Panc1 (cell line): ENCODE measurements at regions not wholly inside any gene's neighbourhood (a gene's known extent, or its start where the extent isn't known, plus 50 kb on each side); places are given as distances from the start of the nearest gene placed in this dataset.

Experiments
- ATAC-seq: fragments of 200-7000 bp; cut with Tn5 transposase; 2 replicates; pipeline ENCODE4 v1.9.1; 2020; ENCODE audit warnings: mild to moderate bottlenecking, moderate library complexity
- BruUV-seq: library from RNA; stranded (reverse); fragments of 400-500 nt; replicated peaks from 2 replicates; lab custom pipeline; 2021; lab: Mats Ljungman, UMichigan
- CTCF ChIA-PET: fragments of 300-600 bp; sonication (Branson Sonifier 250); formaldehyde crosslinking; loops from one replicate; lab custom pipeline; 2022; ENCODE audit warnings: antibody characterized with exemption; lab: Charles Lee
- POLR2A ChIA-PET: fragments of 300-600 bp; sonication (Branson Sonifier 250); formaldehyde crosslinking; loops from one replicate; lab custom pipeline; 2022; ENCODE audit warnings: antibody characterized with exemption; lab: Charles Lee
- DNase-seq: peaks from one replicate; pipeline ENCODE4 v3.0.0-alpha.2; 2010; ENCODE audit warnings: low read depth, low spot score
- H3K27ac ChIP-seq: 2 replicates; pipeline ENCODE4 v1.5.1; 2011; ENCODE audit warnings: mild to moderate bottlenecking, low read length, inconsistent platforms
- H3K27me3 ChIP-seq: fragments of 200-500 bp; sonication (Bioruptor generic); 2 replicates; pipeline ENCODE4 v1.6.0; 2014; ENCODE audit warnings: low read length, inconsistent platforms; ENCODE audit not compliant: control insufficient read depth, insufficient read depth
- H3K36me3 ChIP-seq: fragments of 200-500 bp; sonication (Bioruptor generic); 2 replicates; pipeline ENCODE4 v1.5.1; 2014; ENCODE audit warnings: inconsistent platforms, mild to moderate bottlenecking, low read length, moderate library complexity; ENCODE audit not compliant: control insufficient read depth, insufficient read depth
- H3K4me1 ChIP-seq: 2 replicates; pipeline ENCODE4 v1.5.1; 2011; ENCODE audit warnings: inconsistent platforms, mild to moderate bottlenecking, low read length, moderate library complexity; ENCODE audit not compliant: control insufficient read depth, insufficient read depth
- H3K4me3 ChIP-seq, 2 experiments: 2 replicates each; pipeline ENCODE4 v1.5.1; 2011 to 2012; ENCODE audit warnings: low read depth in 2 of 2, low read length in 2 of 2, mild to moderate bottlenecking in 2 of 2, inconsistent platforms in 1 of 2, moderate library complexity in 1 of 2
- H3K9me3 ChIP-seq: fragments of 200-500 bp; sonication (Bioruptor generic); 2 replicates; pipeline ENCODE4 v1.5.1; 2014; ENCODE audit warnings: low read depth, mild to moderate bottlenecking, inconsistent platforms, low read length, moderate library complexity; ENCODE audit not compliant: control insufficient read depth, insufficient read depth
- POLR2AphosphoS5 ChIP-seq: IDR thresholded peaks from 2 replicates; pipeline ENCODE4 v1.6.1; 2012; ENCODE audit warnings: mild to moderate bottlenecking, low read depth, low read length, moderate library complexity
- SIN3A ChIP-seq: IDR thresholded peaks from 2 replicates; pipeline ENCODE4 v1.6.1; 2012; ENCODE audit warnings: low read depth, mild to moderate bottlenecking, low read length, moderate library complexity, borderline replicate concordance; ENCODE audit not compliant: insufficient read depth
- TCF7L2 ChIP-seq: IDR thresholded peaks from 2 replicates; pipeline ENCODE4 v1.6.1; 2011; ENCODE audit warnings: mild to moderate bottlenecking, low read depth, low read length, inconsistent platforms
- in situ Hi-C: cut with HindIII; loops from 2 replicates; pipeline ENCODE4 v1.10.0; 2016; ENCODE audit warnings: low sequenced_read_pairs, low pct_unique_long_range_greater_than_20kb
- intact Hi-C: fragments of 100-400 bp; cut with micrococcal nuclease; formaldehyde crosslinking; loops from one replicate; pipeline ENCODE4 v1.10.0; 2022; ENCODE audit not compliant: unreplicated experiment
- TF ChIP-seq, protein P1 (sequence below), 2 experiments: IDR thresholded peaks; 2 replicates each; pipeline ENCODE4 v1.6.1; 2011 to 2012; ENCODE audit warnings: low read depth in 2 of 2, control low read depth in 1 of 2, low read length in 1 of 2, mild to moderate bottlenecking in 1 of 2, moderate library complexity in 1 of 2; ENCODE audit not compliant: insufficient read depth in 1 of 2
- TF ChIP-seq, protein P2 (sequence below): fragments of 450-650 bp; IDR thresholded peaks from 2 replicates; pipeline ENCODE4 v1.5.1; 2017; ENCODE audit warnings: mild to moderate bottlenecking

DNA sequence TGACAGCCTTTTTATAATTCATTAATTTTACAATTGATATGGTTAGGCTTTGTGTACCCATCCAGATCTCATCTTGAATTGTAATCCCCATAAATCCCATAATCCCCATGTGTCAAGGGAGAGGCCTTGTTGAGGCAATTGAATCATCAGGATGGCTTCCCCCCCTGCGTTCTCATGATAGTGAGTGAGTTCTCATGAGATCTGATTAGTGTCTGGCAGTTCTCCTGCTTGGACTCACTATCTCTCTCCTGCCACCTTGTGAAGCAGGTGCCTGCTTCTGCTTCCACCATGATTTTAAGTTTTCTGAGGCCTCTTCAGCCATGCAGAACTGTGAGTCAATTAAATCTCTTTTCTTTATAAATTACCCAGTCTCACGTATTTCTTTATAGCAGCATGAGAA, 165.7 kb upstream of the GNAI1 start:
- CTCF ChIA-PET = no interaction called here

DNA sequence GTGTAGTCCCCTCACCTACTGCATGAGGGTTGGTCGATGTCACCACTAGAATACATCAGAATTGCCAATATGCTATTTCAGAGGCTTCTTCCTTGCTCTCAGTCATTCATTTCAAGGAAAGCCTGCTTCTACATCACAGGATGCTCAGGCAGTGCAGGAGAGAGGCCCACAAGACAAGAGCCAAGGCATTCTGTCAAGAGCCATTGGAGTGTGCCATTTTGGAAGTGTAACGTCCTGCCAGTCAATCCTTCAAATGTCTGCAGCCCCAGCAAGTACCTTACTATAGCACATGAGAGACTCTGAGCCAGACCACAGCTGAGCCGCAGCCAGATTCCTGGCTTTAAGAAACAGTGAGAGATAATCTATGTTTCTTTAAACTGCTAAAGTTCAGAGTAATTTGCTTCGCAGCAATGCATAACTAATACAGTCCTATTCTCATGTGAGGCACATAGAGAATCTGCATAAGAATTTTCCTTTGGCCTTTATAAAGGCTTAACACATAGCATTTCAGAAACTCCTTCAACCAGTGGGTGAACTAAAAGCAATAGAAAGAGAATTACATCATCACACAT, 166.5 kb upstream of the GNAI1 start:
- no peaks in the 10 kb centered on the region for H3K36me3 ChIP-seq
- CTCF ChIA-PET = no interaction called here
- no peak for ATAC-seq

More for the DNA sequence above, 165.7 kb upstream of the GNAI1 start:
- no peaks in the 10 kb centered on the region for H3K9me3 ChIP-seq
- no peaks in the 10 kb centered on the region for H3K36me3 ChIP-seq
- POLR2A ChIA-PET = no interaction called here
- no TSS peak for BruUV-seq
- H3K27ac ChIP-seq = no peak overlapping the region
- in situ Hi-C loops (no loop called here), intact Hi-C loops (no loop called here)
- TF ChIP-seq, protein P1, sequence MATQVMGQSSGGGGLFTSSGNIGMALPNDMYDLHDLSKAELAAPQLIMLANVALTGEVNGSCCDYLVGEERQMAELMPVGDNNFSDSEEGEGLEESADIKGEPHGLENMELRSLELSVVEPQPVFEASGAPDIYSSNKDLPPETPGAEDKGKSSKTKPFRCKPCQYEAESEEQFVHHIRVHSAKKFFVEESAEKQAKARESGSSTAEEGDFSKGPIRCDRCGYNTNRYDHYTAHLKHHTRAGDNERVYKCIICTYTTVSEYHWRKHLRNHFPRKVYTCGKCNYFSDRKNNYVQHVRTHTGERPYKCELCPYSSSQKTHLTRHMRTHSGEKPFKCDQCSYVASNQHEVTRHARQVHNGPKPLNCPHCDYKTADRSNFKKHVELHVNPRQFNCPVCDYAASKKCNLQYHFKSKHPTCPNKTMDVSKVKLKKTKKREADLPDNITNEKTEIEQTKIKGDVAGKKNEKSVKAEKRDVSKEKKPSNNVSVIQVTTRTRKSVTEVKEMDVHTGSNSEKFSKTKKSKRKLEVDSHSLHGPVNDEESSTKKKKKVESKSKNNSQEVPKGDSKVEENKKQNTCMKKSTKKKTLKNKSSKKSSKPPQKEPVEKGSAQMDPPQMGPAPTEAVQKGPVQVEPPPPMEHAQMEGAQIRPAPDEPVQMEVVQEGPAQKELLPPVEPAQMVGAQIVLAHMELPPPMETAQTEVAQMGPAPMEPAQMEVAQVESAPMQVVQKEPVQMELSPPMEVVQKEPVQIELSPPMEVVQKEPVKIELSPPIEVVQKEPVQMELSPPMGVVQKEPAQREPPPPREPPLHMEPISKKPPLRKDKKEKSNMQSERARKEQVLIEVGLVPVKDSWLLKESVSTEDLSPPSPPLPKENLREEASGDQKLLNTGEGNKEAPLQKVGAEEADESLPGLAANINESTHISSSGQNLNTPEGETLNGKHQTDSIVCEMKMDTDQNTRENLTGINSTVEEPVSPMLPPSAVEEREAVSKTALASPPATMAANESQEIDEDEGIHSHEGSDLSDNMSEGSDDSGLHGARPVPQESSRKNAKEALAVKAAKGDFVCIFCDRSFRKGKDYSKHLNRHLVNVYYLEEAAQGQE (IDR thresholded peaks at IDR 0.05; ENCODE audit: insufficient read depth in 1 of 2, low read depth in 2 of 2, low read length in 1 of 2) = no peak
- TF ChIP-seq POLR2AphosphoS5 = no peak
- TF ChIP-seq TCF7L2 = no peak
- TF ChIP-seq, protein P2, sequence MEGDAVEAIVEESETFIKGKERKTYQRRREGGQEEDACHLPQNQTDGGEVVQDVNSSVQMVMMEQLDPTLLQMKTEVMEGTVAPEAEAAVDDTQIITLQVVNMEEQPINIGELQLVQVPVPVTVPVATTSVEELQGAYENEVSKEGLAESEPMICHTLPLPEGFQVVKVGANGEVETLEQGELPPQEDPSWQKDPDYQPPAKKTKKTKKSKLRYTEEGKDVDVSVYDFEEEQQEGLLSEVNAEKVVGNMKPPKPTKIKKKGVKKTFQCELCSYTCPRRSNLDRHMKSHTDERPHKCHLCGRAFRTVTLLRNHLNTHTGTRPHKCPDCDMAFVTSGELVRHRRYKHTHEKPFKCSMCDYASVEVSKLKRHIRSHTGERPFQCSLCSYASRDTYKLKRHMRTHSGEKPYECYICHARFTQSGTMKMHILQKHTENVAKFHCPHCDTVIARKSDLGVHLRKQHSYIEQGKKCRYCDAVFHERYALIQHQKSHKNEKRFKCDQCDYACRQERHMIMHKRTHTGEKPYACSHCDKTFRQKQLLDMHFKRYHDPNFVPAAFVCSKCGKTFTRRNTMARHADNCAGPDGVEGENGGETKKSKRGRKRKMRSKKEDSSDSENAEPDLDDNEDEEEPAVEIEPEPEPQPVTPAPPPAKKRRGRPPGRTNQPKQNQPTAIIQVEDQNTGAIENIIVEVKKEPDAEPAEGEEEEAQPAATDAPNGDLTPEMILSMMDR = no peak
- no peak for TF ChIP-seq SIN3A
- no peaks in the 10 kb centered on the region for H3K4me1 ChIP-seq
- no peak for ATAC-seq
- H3K27me3 ChIP-seq = no peaks in the 10 kb centered on the region
- DNase-seq = no peak
- no peak overlapping the region for H3K4me3 ChIP-seq

More for the DNA sequence above, 166.5 kb upstream of the GNAI1 start:
- TF ChIP-seq POLR2AphosphoS5 (no peak), SIN3A (no peak), TCF7L2 (no peak)
- TF ChIP-seq, protein P1 (IDR thresholded peaks at IDR 0.05; ENCODE audit: insufficient read depth in 1 of 2, low read depth in 2 of 2, low read length in 1 of 2) = no peak
- TF ChIP-seq, protein P2 = no peak
- no peaks in the 10 kb centered on the region for H3K4me1 ChIP-seq
- no peak for DNase-seq
- H3K27me3 ChIP-seq = no peaks in the 10 kb centered on the region
- BruUV-seq = no TSS peak
- H3K27ac ChIP-seq = no peak overlapping the region
- intact Hi-C loops = no loop called here
- POLR2A ChIA-PET = no interaction called here
- no peaks in the 10 kb centered on the region for H3K9me3 ChIP-seq
- in situ Hi-C loops = no loop called here
- H3K4me3 ChIP-seq = no peak overlapping the region
